RWPE1 (cell line): ENCODE measurements at regions not wholly inside any gene's neighbourhood (a gene's known extent, or its start where the extent isn't known, plus 50 kb on each side); places are given as distances from the start of the nearest gene placed in this dataset.

Experiments
- CTCF ChIA-PET: fragments of 350-600 bp; sonication (Branson Sonifier 250); formaldehyde crosslinking; extraction: SDS; loops from one replicate; lab custom pipeline; 2021; lab: Yijun Ruan, JAX
- POLR2A ChIA-PET: fragments of 400-600 bp; formaldehyde crosslinking; extraction: SDS; loops from one replicate; lab custom pipeline; 2020; ENCODE audit warnings: antibody characterized with exemption; ENCODE audit not compliant: low non-redundant PET; lab: Yijun Ruan, JAX
- DNase-seq: peaks from one replicate; pipeline ENCODE4 v3.0.0; 2012; ENCODE audit warnings: low spot score
- H3K27ac ChIP-seq: fragments of 450-650 bp; 2 replicates; pipeline ENCODE4 v1.5.1; 2017
- CTCF ChIP-seq: fragments of 450-650 bp; conservative IDR thresholded peaks from 2 replicates; pipeline ENCODE4 v1.5.1; 2017; ENCODE audit warnings: low read depth, mild to moderate bottlenecking

DNA sequence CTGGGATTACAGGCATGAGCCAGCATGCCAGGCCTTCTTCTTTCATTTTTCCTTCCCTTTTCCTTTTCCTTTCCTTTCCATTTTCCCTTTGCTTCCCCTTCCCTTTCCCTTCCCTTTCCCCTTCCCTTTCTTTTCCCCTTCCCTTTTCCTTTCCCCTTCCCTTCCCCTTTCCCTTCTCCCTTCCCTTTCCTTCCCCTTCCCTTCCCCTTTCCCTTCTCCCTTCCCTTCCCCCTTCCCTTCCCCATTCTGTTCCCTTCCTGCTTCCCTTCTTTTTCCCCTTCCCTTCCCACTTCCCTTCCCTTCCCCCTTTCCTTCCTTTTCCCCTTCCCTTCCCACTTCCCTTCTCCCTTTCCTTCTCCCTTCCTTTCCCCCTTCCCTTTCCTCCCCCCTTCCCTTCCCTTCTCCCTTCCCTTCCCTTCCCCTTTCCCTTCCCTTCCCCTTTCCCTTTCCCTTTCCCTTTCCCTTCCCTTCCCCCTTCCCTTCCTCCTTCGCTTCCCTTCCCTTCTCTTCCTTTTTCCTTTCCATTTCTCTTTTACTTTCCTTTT is 712.2 kb upstream of the POM121L12 start:
- POLR2A ChIA-PET, result no interaction called here
- H3K27ac ChIP-seq, result no peak overlapping the region
- DNase-seq, result no peak
- no peak for TF ChIP-seq CTCF
- CTCF ChIA-PET, result no interaction called here

DNA sequence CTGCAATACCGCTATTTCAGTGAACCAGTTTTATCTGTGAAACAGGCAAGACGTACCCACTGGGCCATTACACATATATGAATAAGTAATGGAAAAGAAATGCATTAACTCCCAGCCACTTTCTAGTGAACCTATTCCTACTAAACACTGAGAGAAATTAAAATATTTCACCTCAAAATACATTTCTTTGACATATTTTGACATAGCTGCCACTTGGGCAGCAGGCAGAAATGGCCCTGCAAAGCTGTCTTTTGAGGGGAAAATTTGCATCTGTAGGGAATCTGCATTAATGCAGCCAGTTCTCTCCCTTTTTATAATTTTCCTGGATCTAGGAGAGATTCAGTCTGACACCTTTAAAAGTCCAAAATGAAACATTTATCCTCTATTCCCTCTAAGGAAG is 714.8 kb upstream of the POM121L12 start:
- POLR2A ChIA-PET, result no interaction called here
- no peak for TF ChIP-seq CTCF
- no peak for DNase-seq
- no peak overlapping the region for H3K27ac ChIP-seq
- CTCF ChIA-PET, result no interaction called here

GRCh38 chr7:52317921-52318320 is 717.5 kb upstream of the POM121L12 start:
- no peak for TF ChIP-seq CTCF
- CTCF ChIA-PET, result no interaction called here
- H3K27ac ChIP-seq, result no peak overlapping the region
- no peak for DNase-seq
- POLR2A ChIA-PET, result no interaction called here

GRCh38 chr7:52311886-52312285 is 723.5 kb upstream of the POM121L12 start:
- no peak for TF ChIP-seq CTCF
- no peak for DNase-seq
- ChIA-PET POLR2A (no interaction called here), CTCF (no interaction called here)
- H3K27ac ChIP-seq, result no peak overlapping the region

DNA sequence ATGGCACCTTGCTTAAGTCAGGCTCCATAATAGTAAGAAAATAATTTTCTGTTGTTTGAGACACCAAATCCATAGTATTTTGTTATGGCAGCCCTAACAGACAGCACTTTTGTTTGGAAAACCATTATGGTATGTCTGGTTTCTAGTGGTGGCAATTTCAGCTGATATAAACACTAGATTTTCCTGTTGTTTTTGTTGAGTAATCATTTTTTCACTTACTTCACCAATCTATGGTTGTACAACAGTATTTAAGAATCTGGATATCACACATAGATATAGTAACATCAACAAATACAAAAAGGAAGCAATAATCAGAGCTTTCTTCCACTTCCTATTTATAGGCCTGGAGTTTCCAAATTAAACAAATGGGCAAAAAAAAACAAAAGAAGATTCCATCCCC is 725.8 kb upstream of the POM121L12 start:
- CTCF ChIA-PET, result interaction anchor here (0.6 kb wide), 1 partner anchor 563 kb away, joined by 5 read pairs; no protein-coding TSS in a partner anchor
- TF ChIP-seq CTCF, result no peak

GRCh38 chr7:52302765-52303520 is 732.5 kb upstream of the POM121L12 start:
- no peak for DNase-seq
- ChIA-PET POLR2A (no interaction called here), CTCF (interaction anchor here (0.6 kb wide), 1 partner anchor 1925 kb away, joined by 3 read pairs; no protein-coding TSS in a partner anchor)
- TF ChIP-seq CTCF, result no peak
- H3K27ac ChIP-seq, result no peak overlapping the region

More for the DNA sequence above, 725.8 kb upstream of the POM121L12 start:
- DNase-seq, result no peak
- no peak overlapping the region for H3K27ac ChIP-seq
- POLR2A ChIA-PET, result no interaction called here
